HG03095 (cell line): ENCODE measurements at regions not wholly inside any gene's neighbourhood (a gene's known extent, or its start where the extent isn't known, plus 50 kb on each side); places are given as distances from the start of the nearest gene placed in this dataset.
"Not testable (repeated sequence)": the region's sequence is repeated elsewhere in the genome, so short reads cannot be mapped to it uniquely, and the experiment has no call there.

ENCODE experiments used
- ATAC-seq: cut with Tn5 transposase; IDR thresholded peaks from one replicate; pipeline ENCODE4 v1.9.1; 2021; ENCODE audit warnings: moderate library complexity; ENCODE audit not compliant: unreplicated experiment

- ATAC-seq = no peak
Observed at GRCh38 chr2:36235882-36236281, 119.7 kb upstream of the CRIM1 start.

GRCh38 chr2:36235426-36235825, 120.2 kb upstream of the CRIM1 start:
- ATAC-seq = no peak

- ATAC-seq = no peak
Observed at GRCh38 chr2:36223259-36223658, 132.3 kb upstream of the CRIM1 start.

GRCh38 chr2:36222485-36222884, 133.1 kb upstream of the CRIM1 start:
- ATAC-seq = no peak

- no peak for ATAC-seq
Observed at GRCh38 chr2:36214691-36215090, 140.9 kb upstream of the CRIM1 start.

- ATAC-seq = no peak
Observed at GRCh38 chr2:36203366-36203765, 152.2 kb upstream of the CRIM1 start.

- ATAC-seq = no peak
Observed at GRCh38 chr2:36197181-36197971, 158.2 kb upstream of the CRIM1 start.

- ATAC-seq = no peak
Observed at GRCh38 chr2:36193680-36194079, 161.9 kb upstream of the CRIM1 start.

GRCh38 chr2:36192983-36193382, 162.6 kb upstream of the CRIM1 start:
- no peak for ATAC-seq

- no peak for ATAC-seq
Observed at GRCh38 chr2:36190097-36190496, 165.5 kb upstream of the CRIM1 start.

- no peak for ATAC-seq
Observed at GRCh38 chr2:36185624-36186023, 170.0 kb upstream of the CRIM1 start.

- ATAC-seq = no peak
Observed at GRCh38 chr2:36184848-36185247, 170.7 kb upstream of the CRIM1 start.

GRCh38 chr2:36180789-36181482, 174.6 kb upstream of the CRIM1 start:
- ATAC-seq = not testable (repeated sequence)

GRCh38 chr2:36180293-36180692, 175.3 kb upstream of the CRIM1 start:
- ATAC-seq = not testable (repeated sequence)

GRCh38 chr2:36179668-36180269, 175.8 kb upstream of the CRIM1 start:
- not testable (repeated sequence) for ATAC-seq

- ATAC-seq = no peak
Observed at GRCh38 chr2:36178384-36178783, 177.2 kb upstream of the CRIM1 start.

- ATAC-seq = no peak
Observed at GRCh38 chr2:36177282-36177681, 178.3 kb upstream of the CRIM1 start.

- ATAC-seq = no peak
Observed at GRCh38 chr2:36174920-36175319, 180.7 kb upstream of the CRIM1 start.

GRCh38 chr2:36173760-36174404, 181.7 kb upstream of the CRIM1 start:
- no peak for ATAC-seq

GRCh38 chr2:36172824-36173223, 182.8 kb upstream of the CRIM1 start:
- ATAC-seq = no peak

GRCh38 chr2:36170805-36171204, 184.8 kb upstream of the CRIM1 start:
- ATAC-seq = no peak
